ENCODE measurements at regions not wholly inside any gene's neighbourhood (a gene's known extent, or its start where the extent isn't known, plus 50 kb on each side); places are given as distances from the start of the nearest gene placed in this dataset.

GRCh38 chr9:129290606-129291005 lies 112.5 kb upstream of the IER5L start:
- peak in 2 of 10 donors; percentile 4 to 57 for DNase-seq

GRCh38 chr9:129289883-129290282 lies 111.8 kb upstream of the IER5L start:
- intact Hi-C loops (cut with DNase I): no loop called here
- DNase-seq: peak in 1 of 10 donors; percentile 20

More at GRCh38 chr9:129290606-129291005, 112.5 kb upstream of the IER5L start:
- intact Hi-C loops (cut with DNase I): no loop called here

GRCh38 chr9:129289131-129289731 lies 111.2 kb upstream of the IER5L start:
- peak in 1 of 10 donors; percentile 38 for DNase-seq

GRCh38 chr9:129287619-129288305 lies 109.7 kb upstream of the IER5L start:
- intact Hi-C loops (cut with DNase I): no loop called here
- DNase-seq: peak in 1 of 10 donors; percentile 59

More at GRCh38 chr9:129289131-129289731, 111.2 kb upstream of the IER5L start:
- intact Hi-C loops (cut with DNase I): no loop called here

GRCh38 chr9:129285979-129286772 lies 108.1 kb upstream of the IER5L start:
- intact Hi-C loops (cut with DNase I): no loop called here
- DNase-seq: peak in 1 of 10 donors; percentile 66

GRCh38 chr9:129285382-129285781 lies 107.3 kb upstream of the IER5L start:
- peak in 1 of 10 donors; percentile 35 for DNase-seq
- intact Hi-C loops (cut with DNase I): no loop called here

GRCh38 chr9:129284607-129285291 lies 106.7 kb upstream of the IER5L start:
- intact Hi-C loops (cut with DNase I): no loop called here
- peak in 2 of 10 donors; percentile 3 to 71 for DNase-seq

GRCh38 chr9:129283705-129284606 lies 105.9 kb upstream of the IER5L start:
- intact Hi-C loops (cut with DNase I): no loop called here
- DNase-seq: peak in 2 of 10 donors; percentile 6 to 78

GRCh38 chr9:129283291-129283691 lies 105.2 kb upstream of the IER5L start:
- intact Hi-C loops (cut with DNase I): no loop called here
- peak in 2 of 10 donors; percentile 8 to 62 for DNase-seq

GRCh38 chr9:129282731-129283211 lies 104.7 kb upstream of the IER5L start:
- peak in 2 of 10 donors; percentile 7 to 45 for DNase-seq
- intact Hi-C loops (cut with DNase I): no loop called here

- intact Hi-C loops (cut with DNase I): no loop called here
- DNase-seq: peak in 3 of 10 donors; percentile 7 to 78 (median 31)
Observed at GRCh38 chr9:129282272-129282671, 104.2 kb upstream of the IER5L start.

- DNase-seq: peak in 3 of 10 donors; percentile 8 to 73 (median 67)
Observed at GRCh38 chr9:129281506-129282145, 103.6 kb upstream of the IER5L start.

GRCh38 chr9:129280623-129281271 lies 102.7 kb upstream of the IER5L start:
- intact Hi-C loops (cut with DNase I): no loop called here

More at GRCh38 chr9:129281506-129282145, 103.6 kb upstream of the IER5L start:
- intact Hi-C loops (cut with DNase I): no loop called here

GRCh38 chr9:129280236-129280622 lies 102.2 kb upstream of the IER5L start:
- DNase-seq: peak in 2 of 10 donors; percentile 46 to 57
- intact Hi-C loops (cut with DNase I): no loop called here

More at GRCh38 chr9:129280623-129281271, 102.7 kb upstream of the IER5L start:
- peak in 4 of 10 donors; percentile 35 to 89 (median 71) for DNase-seq

GRCh38 chr9:129278391-129279237 lies 100.6 kb upstream of the IER5L start:
- intact Hi-C loops (cut with DNase I): no loop called here
- DNase-seq: peak in 3 of 10 donors; percentile 6 to 83 (median 52)

- peak in 3 of 10 donors; percentile 4 to 72 (median 51) for DNase-seq
- intact Hi-C loops (cut with DNase I): no loop called here
Observed at GRCh38 chr9:129276486-129277230, 98.6 kb upstream of the IER5L start.
